Motor neuron (in vitro differentiated cells): ENCODE measurements at regions not wholly inside any gene's neighbourhood (a gene's known extent, or its start where the extent isn't known, plus 50 kb on each side); places are given as distances from the start of the nearest gene placed in this dataset.

Experiments
- ATAC-seq, 8 experiments: fragments of 200-7000 bp; cut with Tn5 transposase; replicated peaks in 6 of 8; 2 replicates each; pipeline ENCODE4 v1.8.0; 2021; ENCODE audit warnings: mild to moderate bottlenecking in 8 of 8, moderate library complexity in 8 of 8
- H3K27ac ChIP-seq, 2 donors: fragments of 250-450 bp; sonication (Bioruptor Pico); 2 replicates each; pipeline ENCODE4 v1.9.0; 2021; ENCODE audit warnings: antibody characterized with exemption in 2 of 2, mild to moderate bottlenecking in 2 of 2, moderate library complexity in 1 of 2
- H3K4me1 ChIP-seq, 2 donors: fragments of 250-450 bp; sonication (Bioruptor Pico); replicated peaks in 1 of 2; 2 replicates each; pipeline ENCODE4 v1.6.1; 2021; ENCODE audit warnings: antibody characterized with exemption in 2 of 2, mild to moderate bottlenecking in 2 of 2, moderate library complexity in 1 of 2
- H3K4me3 ChIP-seq, 5 donors: fragments of 250-450 bp; sonication (Bioruptor Pico); 2 replicates each; pipeline ENCODE4 v1.9.0; 2021; ENCODE audit warnings: antibody characterized with exemption in 5 of 5, mild to moderate bottlenecking in 5 of 5, moderate library complexity in 4 of 5
- WGBS, 10 experiments: fragments of 450-650 bp; shearing (Covaris generic); methylation state at CpG; one replicate each; pipeline ENCODE4 v1.0.0; 2022; 5-methylcytosine and 5-hydroxymethylcytosine counted together
- in situ Hi-C, 9 experiments: fragments of 400-800 bp; cut with MboI; loops; one replicate each; pipeline ENCODE4 v1.15.0; 2021; ENCODE audit warnings: low sequenced_read_pairs in 9 of 9, low pct_unique_long_range_greater_than_20kb in 2 of 9; ENCODE audit not compliant: unreplicated experiment in 9 of 9

GRCh38 chr12:89980236-89980635 lies 271.6 kb upstream of the ATP2B1 start:
- peaks cover 18 to 26% of the 10 kb centered on the region in 2 donors for H3K4me1 ChIP-seq
- H3K4me3 ChIP-seq, result no peak overlapping the region
- H3K27ac ChIP-seq, result no peak overlapping the region
- in situ Hi-C loops, result no loop called here
- no peak for ATAC-seq
- 72 to 100% (median 83%) methylated on average over 1 to 3 of the region's 3 CpGs; no CpG with 5 or more reads in 3 of the 10 experiments for WGBS, 10 experiments

GRCh38 chr12:89977405-89978085 lies 268.9 kb upstream of the ATP2B1 start:
- H3K27ac ChIP-seq, result peak overlapping the region; percentile 41 to 59
- no peak overlapping the region for H3K4me3 ChIP-seq
- ATAC-seq, result peak in 6 of 8 experiments; percentile 78 to 94 (median 89)
- in situ Hi-C loops, result no loop called here
- peaks cover 18 to 26% of the 10 kb centered on the region in 2 donors for H3K4me1 ChIP-seq
- 0 to 71% (median 42%) methylated on average over 1 to 10 of the region's 10 CpGs for WGBS, 10 experiments

- WGBS, 10 experiments, result 0 to 100% (median 56%) methylated on average over 1 to 4 of the region's 4 CpGs; no CpG with 5 or more reads in 2 of the 10 experiments
- in situ Hi-C loops, result no loop called here
These were observed 268.2 kb upstream of the ATP2B1 start for GRCh38 chr12:89976866-89977265.

GRCh38 chr12:89975574-89975973 lies 266.9 kb upstream of the ATP2B1 start:
- in situ Hi-C loops, result no loop called here
- H3K27ac ChIP-seq, result no peak overlapping the region
- no peak overlapping the region for H3K4me3 ChIP-seq
- H3K4me1 ChIP-seq, result peaks cover 18 to 26% of the 10 kb centered on the region in 2 donors
- ATAC-seq, result no peak
- WGBS, 10 experiments, result 67 to 100% (median 95%) methylated on average over 1 to 4 of the region's 4 CpGs

More at GRCh38 chr12:89976866-89977265, 268.2 kb upstream of the ATP2B1 start:
- Histone ChIP-seq H3K4me1 (peaks cover 18 to 26% of the 10 kb centered on the region in 2 donors), H3K27ac (peak overlapping the region in 1 of 2 donors; percentile 1), H3K4me3 (no peak overlapping the region)
- peak in 6 of 8 experiments; percentile 3 to 73 (median 37) for ATAC-seq

- ATAC-seq, result peak in 2 of 8 experiments; percentile 62 to 85
- Histone ChIP-seq H3K4me3 (no peak overlapping the region), H3K27ac (no peak overlapping the region), H3K4me1 (peaks cover 7 to 8% of the 10 kb centered on the region in 2 donors)
- in situ Hi-C loops, result no loop called here
These were observed 263.2 kb upstream of the ATP2B1 start for GRCh38 chr12:89971880-89972279.

- Histone ChIP-seq H3K27ac (no peak overlapping the region), H3K4me1 (no peaks in the 10 kb centered on the region), H3K4me3 (no peak overlapping the region)
- in situ Hi-C loops, result no loop called here
- 80 to 100% (median 93%) methylated on average over 1 of the region's 1 CpG; no CpG with 5 or more reads in 4 of the 10 experiments for WGBS, 10 experiments
- no peak for ATAC-seq
These were observed 262.1 kb upstream of the ATP2B1 start for GRCh38 chr12:89970722-89971121.

- Histone ChIP-seq H3K4me3 (no peak overlapping the region), H3K4me1 (no peaks in the 10 kb centered on the region), H3K27ac (no peak overlapping the region)
- 70 to 97% (median 88%) methylated on average over 2 to 4 of the region's 4 CpGs for whole genome bisulfite sequencing, 10 experiments
- ATAC-seq, result no peak
- in situ Hi-C loops, result no loop called here
These were observed 260.5 kb upstream of the ATP2B1 start for GRCh38 chr12:89969093-89969492.

- Histone ChIP-seq H3K4me1 (no peaks in the 10 kb centered on the region), H3K27ac (no peak overlapping the region), H3K4me3 (no peak overlapping the region)
- ATAC-seq, result no peak
- 70 to 100% (median 88%) methylated on average over 1 to 6 of the region's 6 CpGs; no CpG with 5 or more reads in 1 of the 10 experiments for WGBS, 10 experiments
- in situ Hi-C loops, result no loop called here
These were observed 259.6 kb upstream of the ATP2B1 start for GRCh38 chr12:89968151-89968700.

- H3K4me3 ChIP-seq, result no peak overlapping the region
- in situ Hi-C loops, result no loop called here
- no peak overlapping the region for H3K27ac ChIP-seq
- 56 to 100% (median 76%) methylated on average over 1 to 4 of the region's 4 CpGs for WGBS, 10 experiments
- H3K4me1 ChIP-seq, result no peaks in the 10 kb centered on the region
- ATAC-seq, result no peak
These were observed 258.0 kb upstream of the ATP2B1 start for GRCh38 chr12:89966495-89967240.

GRCh38 chr12:89965993-89966392 lies 257.4 kb upstream of the ATP2B1 start:
- 0 to 85% (median 53%) methylated on average over 1 to 2 of the region's 2 CpGs; no CpG with 5 or more reads in 4 of the 10 experiments for WGBS, 10 experiments
- no peak for ATAC-seq
- Histone ChIP-seq H3K27ac (no peak overlapping the region), H3K4me3 (no peak overlapping the region), H3K4me1 (no peaks in the 10 kb centered on the region)
- in situ Hi-C loops, result no loop called here

- H3K4me1 ChIP-seq, result no peaks in the 10 kb centered on the region
- in situ Hi-C loops, result no loop called here
- no peak for ATAC-seq
- WGBS, 10 experiments, result 75 to 100% (median 87%) methylated on average over 1 to 4 of the region's 4 CpGs
- H3K27ac ChIP-seq, result no peak overlapping the region
- H3K4me3 ChIP-seq, result no peak overlapping the region
These were observed 254.0 kb upstream of the ATP2B1 start for GRCh38 chr12:89962648-89963047.

GRCh38 chr12:89960607-89961394 lies 252.2 kb upstream of the ATP2B1 start:
- H3K4me3 ChIP-seq, result no peak overlapping the region
- no peak overlapping the region for H3K27ac ChIP-seq
- no peak for ATAC-seq
- 51 to 87% (median 69%) methylated on average over 1 to 2 of the region's 2 CpGs; no CpG with 5 or more reads in 1 of the 10 experiments for WGBS, 10 experiments
- in situ Hi-C loops, result no loop called here
- no peaks in the 10 kb centered on the region for H3K4me1 ChIP-seq
